Retinal pigment epithelial cell (primary cell): ENCODE measurements at regions not wholly inside any gene's neighbourhood (a gene's known extent, or its start where the extent isn't known, plus 50 kb on each side); places are given as distances from the start of the nearest gene placed in this dataset.

Experiments used
- DNase-seq: peaks from one replicate; pipeline ENCODE4 v3.0.0-alpha.2; 2010; ENCODE audit warnings: low read depth
- H3K4me3 ChIP-seq: 2 replicates; pipeline ENCODE4 v1.5.1; 2011; ENCODE audit warnings: mild to moderate bottlenecking, low read length, control low read depth, moderate library complexity
- CTCF ChIP-seq: conservative IDR thresholded peaks from 2 replicates; pipeline ENCODE4 v1.5.1; 2011; ENCODE audit warnings: low read depth, low read length, control low read depth, inconsistent platforms

- no peak for TF ChIP-seq CTCF
- no peak overlapping the region for H3K4me3 ChIP-seq
- no peak for DNase-seq
Observed at GRCh38 chr7:40935435-40935834, 767.5 kb downstream of the INHBA start.

- no peak for TF ChIP-seq CTCF
- DNase-seq, result no peak
- H3K4me3 ChIP-seq, result no peak overlapping the region
Observed at GRCh38 chr7:40923626-40924025, 779.3 kb downstream of the INHBA start.

- DNase-seq, result peak; percentile 12
- H3K4me3 ChIP-seq, result no peak overlapping the region
- no peak for TF ChIP-seq CTCF
Observed at GRCh38 chr7:40922316-40922670, 780.6 kb downstream of the INHBA start.

GRCh38 chr7:40921589-40922315, 781.1 kb downstream of the INHBA start:
- no peak overlapping the region for H3K4me3 ChIP-seq
- no peak for TF ChIP-seq CTCF
- DNase-seq, result no peak

- no peak for TF ChIP-seq CTCF
- DNase-seq, result peak; percentile 32
Observed at GRCh38 chr7:40918701-40919271, 784.0 kb downstream of the SUGCT start.

GRCh38 chr7:40916813-40917212, 782.0 kb downstream of the SUGCT start:
- no peak overlapping the region for H3K4me3 ChIP-seq
- TF ChIP-seq CTCF, result no peak
- no peak for DNase-seq

More at GRCh38 chr7:40918701-40919271, 784.0 kb downstream of the SUGCT start:
- H3K4me3 ChIP-seq, result no peak overlapping the region

GRCh38 chr7:40915071-40915470, 780.3 kb downstream of the SUGCT start:
- no peak overlapping the region for H3K4me3 ChIP-seq
- TF ChIP-seq CTCF, result no peak
- peak; percentile 15 for DNase-seq
